WTC11 (cell line): ENCODE measurements at regions not wholly inside any gene's neighbourhood (a gene's known extent, or its start where the extent isn't known, plus 50 kb on each side); places are given as distances from the start of the nearest gene placed in this dataset.

ENCODE experiments used
- ATAC-seq: fragments of 200-7000 bp; cut with Tn5 transposase; 2 replicates; pipeline ENCODE4 v1.10.0; 2021; ENCODE audit warnings: mild to moderate bottlenecking, moderate library complexity
- CTCF ChIA-PET: fragments of 300-600 bp; sonication (Branson Sonifier 250); formaldehyde crosslinking; loops from one replicate; lab custom pipeline; 2021; ENCODE audit warnings: antibody characterized with exemption; lab: Charles Lee
- POLR2A ChIA-PET: fragments of 350-600 bp; sonication (Branson Sonifier 250); formaldehyde crosslinking; loops from one replicate; lab custom pipeline; 2021; ENCODE audit warnings: antibody characterized with exemption; lab: Charles Lee
- DNase-seq: peaks from one replicate; pipeline ENCODE4 v3.0.0; 2021; ENCODE audit warnings: low spot score
- H3K27ac Mint-ChIP-seq: 2 replicates; pipeline ENCODE4 v1.8.0; 2021; ENCODE audit warnings: mixed read lengths
- H3K27me3 Mint-ChIP-seq: 2 replicates; pipeline ENCODE4 v1.8.0; 2021; ENCODE audit warnings: low read depth, mild to moderate bottlenecking, moderate library complexity, mixed read lengths
- H3K36me3 Mint-ChIP-seq: 2 replicates; pipeline ENCODE4 v1.8.0; 2021; ENCODE audit warnings: mixed read lengths
- H3K4me1 Mint-ChIP-seq: 2 replicates; pipeline ENCODE4 v1.8.0; 2022; ENCODE audit warnings: mixed read lengths
- H3K4me3 Mint-ChIP-seq: 2 replicates; pipeline ENCODE4 v1.8.0; 2021; ENCODE audit warnings: mild to moderate bottlenecking, moderate library complexity, mixed read lengths
- H3K9me3 Mint-ChIP-seq: 2 replicates; pipeline ENCODE4 v1.8.0; 2021; ENCODE audit warnings: mixed read lengths
- CBFB ChIP-seq: sonication (generic); formaldehyde crosslinking; IDR thresholded peaks from 2 replicates; pipeline ENCODE4 v1.8.1; 2022; ENCODE audit warnings: mild to moderate bottlenecking, low read depth, missing genetic modification reagents
- ESRRA ChIP-seq: sonication (generic); formaldehyde crosslinking; IDR thresholded peaks from 2 replicates; pipeline ENCODE4 v1.8.1; 2022; ENCODE audit warnings: mild to moderate bottlenecking, missing genetic modification reagents, borderline replicate concordance
- FOXJ3 ChIP-seq: sonication (generic); formaldehyde crosslinking; IDR thresholded peaks from 2 replicates; pipeline ENCODE4 v1.9.0; 2021; ENCODE audit warnings: missing genetic modification reagents, mild to moderate bottlenecking, borderline replicate concordance
- FOXP1 ChIP-seq: sonication (generic); formaldehyde crosslinking; IDR thresholded peaks from 2 replicates; pipeline ENCODE4 v1.8.0; 2022; ENCODE audit warnings: missing genetic modification reagents, mild to moderate bottlenecking, moderate library complexity, borderline replicate concordance
- GRHL2 ChIP-seq: fragments of 250-450 bp; sonication (Bioruptor Pico); IDR thresholded peaks from 2 replicates; pipeline ENCODE4 v1.8.0; 2022; ENCODE audit warnings: mild to moderate bottlenecking, moderate library complexity; ENCODE audit not compliant: insufficient replicate concordance, severe bottlenecking
- HMGA2 ChIP-seq: fragments of 250-450 bp; sonication (Bioruptor Pico); IDR thresholded peaks from 2 replicates; pipeline ENCODE4 v1.4.0; 2021; ENCODE audit warnings: mild to moderate bottlenecking, moderate library complexity
- MYBL2 ChIP-seq: sonication (generic); formaldehyde crosslinking; IDR thresholded peaks from 2 replicates; pipeline ENCODE4 v1.8.1; 2023; ENCODE audit warnings: mild to moderate bottlenecking, moderate library complexity, missing genetic modification reagents
- PRRX2 ChIP-seq: fragments of 250-450 bp; sonication (Bioruptor Pico); IDR thresholded peaks from 2 replicates; pipeline ENCODE4 v1.8.0; 2021; ENCODE audit warnings: mild to moderate bottlenecking
- SMAD4 ChIP-seq: sonication (generic); formaldehyde crosslinking; IDR thresholded peaks from 2 replicates; pipeline ENCODE4 v1.8.0; 2022; ENCODE audit warnings: mild to moderate bottlenecking, missing genetic modification reagents
- ZNF138 ChIP-seq: sonication (generic); formaldehyde crosslinking; conservative IDR thresholded peaks from 2 replicates; pipeline ENCODE4 v1.8.1; 2022; ENCODE audit warnings: mild to moderate bottlenecking, moderate library complexity, missing genetic modification reagents
- ZNF232 ChIP-seq: sonication (generic); formaldehyde crosslinking; IDR thresholded peaks from 2 replicates; pipeline ENCODE4 v1.8.0; 2022; ENCODE audit warnings: mild to moderate bottlenecking, missing genetic modification reagents
- ZNF416 ChIP-seq: fragments of 250-450 bp; sonication (Bioruptor Pico); IDR thresholded peaks from 2 replicates; pipeline ENCODE4 v1.9.0; 2021; ENCODE audit warnings: mild to moderate bottlenecking, inconsistent platforms
- TF ChIP-seq, protein P1 (sequence below): sonication (generic); formaldehyde crosslinking; IDR thresholded peaks from 2 replicates; pipeline ENCODE4 v1.8.1; 2023; ENCODE audit warnings: mild to moderate bottlenecking, missing genetic modification reagents
- TF ChIP-seq, protein P2 (sequence below): sonication (generic); formaldehyde crosslinking; IDR thresholded peaks from 2 replicates; pipeline ENCODE4 v1.8.1; 2023; ENCODE audit warnings: mild to moderate bottlenecking, missing genetic modification reagents, moderate library complexity
- TF ChIP-seq, protein P3 (sequence below): sonication (generic); formaldehyde crosslinking; IDR thresholded peaks from 2 replicates; pipeline ENCODE4 v1.8.1; 2022; ENCODE audit warnings: mild to moderate bottlenecking, missing genetic modification reagents, moderate library complexity, borderline replicate concordance
- TF ChIP-seq, protein P4 (sequence below): sonication (generic); formaldehyde crosslinking; conservative IDR thresholded peaks from 2 replicates; pipeline ENCODE4 v1.8.1; 2022; ENCODE audit warnings: mild to moderate bottlenecking, missing genetic modification reagents
- TF ChIP-seq, protein P5 (sequence below): fragments of 200-600 bp; IDR thresholded peaks from 2 replicates; pipeline ENCODE4 v1.8.0; 2022; ENCODE audit warnings: antibody characterized with exemption

DNA sequence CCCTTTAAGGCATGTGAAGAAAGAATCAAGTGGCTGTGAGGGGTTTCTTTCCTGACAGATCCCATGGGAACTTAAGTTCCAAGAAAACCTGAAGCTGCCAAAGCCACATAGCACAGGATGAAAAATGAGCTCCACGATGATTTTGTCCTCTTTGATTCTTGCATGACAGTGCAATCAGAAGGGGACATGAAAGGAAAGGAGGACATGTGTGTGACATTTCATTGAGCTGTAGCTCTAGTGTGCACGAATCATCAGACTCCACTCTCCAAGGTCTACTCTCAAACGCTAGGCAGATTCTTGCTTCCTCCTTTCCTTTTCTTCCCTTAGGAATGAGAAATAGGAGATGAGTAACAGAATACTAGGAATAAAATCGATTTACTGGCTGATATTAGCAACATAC is 142.0 kb downstream of the ZNF608 start (continued):
- TF ChIP-seq, protein P1, sequence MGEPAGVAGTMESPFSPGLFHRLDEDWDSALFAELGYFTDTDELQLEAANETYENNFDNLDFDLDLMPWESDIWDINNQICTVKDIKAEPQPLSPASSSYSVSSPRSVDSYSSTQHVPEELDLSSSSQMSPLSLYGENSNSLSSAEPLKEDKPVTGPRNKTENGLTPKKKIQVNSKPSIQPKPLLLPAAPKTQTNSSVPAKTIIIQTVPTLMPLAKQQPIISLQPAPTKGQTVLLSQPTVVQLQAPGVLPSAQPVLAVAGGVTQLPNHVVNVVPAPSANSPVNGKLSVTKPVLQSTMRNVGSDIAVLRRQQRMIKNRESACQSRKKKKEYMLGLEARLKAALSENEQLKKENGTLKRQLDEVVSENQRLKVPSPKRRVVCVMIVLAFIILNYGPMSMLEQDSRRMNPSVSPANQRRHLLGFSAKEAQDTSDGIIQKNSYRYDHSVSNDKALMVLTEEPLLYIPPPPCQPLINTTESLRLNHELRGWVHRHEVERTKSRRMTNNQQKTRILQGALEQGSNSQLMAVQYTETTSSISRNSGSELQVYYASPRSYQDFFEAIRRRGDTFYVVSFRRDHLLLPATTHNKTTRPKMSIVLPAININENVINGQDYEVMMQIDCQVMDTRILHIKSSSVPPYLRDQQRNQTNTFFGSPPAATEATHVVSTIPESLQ (CRISPR knock-in tag) = no peak
- no peak for TF ChIP-seq ZNF416 (CRISPR knock-in tag)

DNA sequence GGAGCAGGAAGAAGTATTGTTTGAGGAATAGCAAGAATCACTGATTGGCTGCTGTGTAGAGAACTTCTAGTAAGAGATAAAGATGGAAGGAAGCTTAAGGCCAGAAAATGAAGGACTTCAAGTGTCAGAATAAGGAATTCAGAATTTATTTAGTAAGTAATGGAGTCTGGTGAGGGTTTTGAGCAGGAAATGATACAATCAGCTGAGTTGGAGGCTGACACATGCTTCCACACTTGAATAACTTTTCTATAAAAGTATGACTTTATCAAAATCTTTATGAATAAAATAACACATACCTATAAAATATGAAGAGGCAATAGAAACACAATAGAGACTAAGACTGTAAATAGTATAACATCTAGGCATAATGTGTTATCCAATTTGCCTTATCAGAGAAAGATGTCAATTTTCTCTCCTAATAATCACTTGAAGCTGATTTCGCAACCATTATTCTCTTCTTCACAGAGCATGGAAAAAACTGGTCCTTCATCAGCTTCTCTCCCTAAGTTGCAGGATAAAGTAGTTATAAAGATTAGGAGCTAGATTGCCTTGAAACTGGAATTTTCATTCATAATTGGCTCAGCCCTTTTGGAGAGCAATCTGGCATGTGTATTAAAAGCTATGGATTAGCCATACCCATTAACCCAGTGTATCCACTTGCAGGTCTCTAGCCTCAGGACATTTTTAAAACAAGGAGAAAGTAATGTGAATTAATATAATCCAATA is 143.4 kb downstream of the ZNF608 start:
- DNase-seq = no peak
- Mint-ChIP-seq H3K36me3 (no peaks in the 10 kb centered on the region), H3K27me3 (no peaks in the 10 kb centered on the region; the same call in 1 of the 2 replicates), H3K4me3 (no peak overlapping the region), H3K4me1 (peaks cover 16% of the 10 kb centered on the region), H3K9me3 (no peaks in the 10 kb centered on the region; the same call in 1 of the 2 replicates), H3K27ac (no peak overlapping the region)
- TF ChIP-seq, protein P2, sequence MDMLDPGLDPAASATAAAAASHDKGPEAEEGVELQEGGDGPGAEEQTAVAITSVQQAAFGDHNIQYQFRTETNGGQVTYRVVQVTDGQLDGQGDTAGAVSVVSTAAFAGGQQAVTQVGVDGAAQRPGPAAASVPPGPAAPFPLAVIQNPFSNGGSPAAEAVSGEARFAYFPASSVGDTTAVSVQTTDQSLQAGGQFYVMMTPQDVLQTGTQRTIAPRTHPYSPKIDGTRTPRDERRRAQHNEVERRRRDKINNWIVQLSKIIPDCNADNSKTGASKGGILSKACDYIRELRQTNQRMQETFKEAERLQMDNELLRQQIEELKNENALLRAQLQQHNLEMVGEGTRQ (CRISPR knock-in tag) = no peak
- TF ChIP-seq MYBL2 (CRISPR knock-in tag) = no peak
- no peak for TF ChIP-seq GRHL2 (CRISPR knock-in tag)
- no peak for TF ChIP-seq ZNF416 (CRISPR knock-in tag)
- TF ChIP-seq FOXP1 (CRISPR knock-in tag) = no peak
- no peak for TF ChIP-seq HMGA2
- TF ChIP-seq, protein P3, sequence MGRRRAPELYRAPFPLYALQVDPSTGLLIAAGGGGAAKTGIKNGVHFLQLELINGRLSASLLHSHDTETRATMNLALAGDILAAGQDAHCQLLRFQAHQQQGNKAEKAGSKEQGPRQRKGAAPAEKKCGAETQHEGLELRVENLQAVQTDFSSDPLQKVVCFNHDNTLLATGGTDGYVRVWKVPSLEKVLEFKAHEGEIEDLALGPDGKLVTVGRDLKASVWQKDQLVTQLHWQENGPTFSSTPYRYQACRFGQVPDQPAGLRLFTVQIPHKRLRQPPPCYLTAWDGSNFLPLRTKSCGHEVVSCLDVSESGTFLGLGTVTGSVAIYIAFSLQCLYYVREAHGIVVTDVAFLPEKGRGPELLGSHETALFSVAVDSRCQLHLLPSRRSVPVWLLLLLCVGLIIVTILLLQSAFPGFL = no peak
- TF ChIP-seq ESRRA (CRISPR knock-in tag) = no peak
- TF ChIP-seq, protein P4, sequence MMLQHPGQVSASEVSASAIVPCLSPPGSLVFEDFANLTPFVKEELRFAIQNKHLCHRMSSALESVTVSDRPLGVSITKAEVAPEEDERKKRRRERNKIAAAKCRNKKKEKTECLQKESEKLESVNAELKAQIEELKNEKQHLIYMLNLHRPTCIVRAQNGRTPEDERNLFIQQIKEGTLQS = no peak
- TF ChIP-seq PRRX2 (CRISPR knock-in tag) = no peak
- no peak for TF ChIP-seq ZNF138 (CRISPR knock-in tag)
- TF ChIP-seq ZNF232 (CRISPR knock-in tag) = no peak
- TF ChIP-seq, protein P5, sequence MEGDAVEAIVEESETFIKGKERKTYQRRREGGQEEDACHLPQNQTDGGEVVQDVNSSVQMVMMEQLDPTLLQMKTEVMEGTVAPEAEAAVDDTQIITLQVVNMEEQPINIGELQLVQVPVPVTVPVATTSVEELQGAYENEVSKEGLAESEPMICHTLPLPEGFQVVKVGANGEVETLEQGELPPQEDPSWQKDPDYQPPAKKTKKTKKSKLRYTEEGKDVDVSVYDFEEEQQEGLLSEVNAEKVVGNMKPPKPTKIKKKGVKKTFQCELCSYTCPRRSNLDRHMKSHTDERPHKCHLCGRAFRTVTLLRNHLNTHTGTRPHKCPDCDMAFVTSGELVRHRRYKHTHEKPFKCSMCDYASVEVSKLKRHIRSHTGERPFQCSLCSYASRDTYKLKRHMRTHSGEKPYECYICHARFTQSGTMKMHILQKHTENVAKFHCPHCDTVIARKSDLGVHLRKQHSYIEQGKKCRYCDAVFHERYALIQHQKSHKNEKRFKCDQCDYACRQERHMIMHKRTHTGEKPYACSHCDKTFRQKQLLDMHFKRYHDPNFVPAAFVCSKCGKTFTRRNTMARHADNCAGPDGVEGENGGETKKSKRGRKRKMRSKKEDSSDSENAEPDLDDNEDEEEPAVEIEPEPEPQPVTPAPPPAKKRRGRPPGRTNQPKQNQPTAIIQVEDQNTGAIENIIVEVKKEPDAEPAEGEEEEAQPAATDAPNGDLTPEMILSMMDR = no peak
- TF ChIP-seq CBFB (CRISPR knock-in tag) = no peak
- no peak for TF ChIP-seq SMAD4 (CRISPR knock-in tag)
- TF ChIP-seq FOXJ3 (CRISPR knock-in tag) = no peak
- no peak for ATAC-seq
- CTCF ChIA-PET = no interaction called here
- POLR2A ChIA-PET = no interaction called here
